Suprapubic skin (tissue), 4 donors: ENCODE measurements at regions not wholly inside any gene's neighbourhood (a gene's known extent, or its start where the extent isn't known, plus 50 kb on each side); places are given as distances from the start of the nearest gene placed in this dataset.

Experiments
- DNase-seq, 2 donors: peaks; one replicate each; pipeline ENCODE4 v3.0.0-alpha.2; 2019; ENCODE audit warnings: low spot score in 2 of 2
- H3K27ac ChIP-seq: fragments of 200-600 bp; sonication (generic); one replicate; pipeline ENCODE4 v1.5.1; 2019
- H3K27me3 ChIP-seq: fragments of 200-600 bp; sonication (generic); one replicate; pipeline ENCODE4 v1.5.1; 2019
- H3K36me3 ChIP-seq: fragments of 200-600 bp; sonication (generic); one replicate; pipeline ENCODE4 v1.5.1; 2019
- H3K4me1 ChIP-seq: fragments of 200-600 bp; sonication (generic); one replicate; pipeline ENCODE4 v1.5.1; 2019
- H3K4me3 ChIP-seq: fragments of 200-600 bp; sonication (generic); one replicate; pipeline ENCODE4 v1.5.1; 2019; ENCODE audit warnings: mild to moderate bottlenecking
- H3K9me3 ChIP-seq: fragments of 200-600 bp; sonication (generic); one replicate; pipeline ENCODE4 v1.5.1; 2019
- EP300 ChIP-seq: sonication (generic); formaldehyde crosslinking; IDR thresholded peaks from one replicate; pipeline ENCODE4 v1.6.1; 2017; ENCODE audit warnings: antibody characterized with exemption
- POLR2A ChIP-seq, 2 donors: fragments of 450-650 bp; IDR thresholded peaks; one replicate each; pipeline ENCODE4 v1.6.1; 2017; ENCODE audit warnings: antibody characterized with exemption in 2 of 2, mild to moderate bottlenecking in 2 of 2, moderate library complexity in 2 of 2
- POLR2AphosphoS5 ChIP-seq, 3 donors: sonication (generic); formaldehyde crosslinking; IDR thresholded peaks; one replicate each; pipeline ENCODE4 v1.6.1; 2017; ENCODE audit warnings: antibody characterized with exemption in 3 of 3
- WGBS: methylation state at CpG from one replicate; pipeline ENCODE4 v1.1.5; 2018; 5-methylcytosine and 5-hydroxymethylcytosine counted together
- TF ChIP-seq, protein P1 (sequence below), 2 donors: fragments of 200-600 bp in 1 of 2; fragments of 450-650 bp in 1 of 2; sonication (generic) in 1 of 2; IDR thresholded peaks; one replicate each; pipeline ENCODE4 v1.5.1; 2016 to 2019; ENCODE audit warnings: antibody characterized with exemption in 2 of 2, mild to moderate bottlenecking in 1 of 2, moderate library complexity in 1 of 2

- Histone ChIP-seq H3K4me3 (no peak overlapping the region), H3K4me1 (no peaks in the 10 kb centered on the region), H3K27ac (no peak overlapping the region), H3K9me3 (no peaks in the 10 kb centered on the region), H3K36me3 (no peaks in the 10 kb centered on the region), H3K27me3 (no peaks in the 10 kb centered on the region)
- TF ChIP-seq EP300: no peak
- TF ChIP-seq POLR2A (IDR thresholded peaks at IDR 0.05): no peak
- no peak for TF ChIP-seq POLR2AphosphoS5 (IDR thresholded peaks at IDR 0.05)
- TF ChIP-seq, protein P1, sequence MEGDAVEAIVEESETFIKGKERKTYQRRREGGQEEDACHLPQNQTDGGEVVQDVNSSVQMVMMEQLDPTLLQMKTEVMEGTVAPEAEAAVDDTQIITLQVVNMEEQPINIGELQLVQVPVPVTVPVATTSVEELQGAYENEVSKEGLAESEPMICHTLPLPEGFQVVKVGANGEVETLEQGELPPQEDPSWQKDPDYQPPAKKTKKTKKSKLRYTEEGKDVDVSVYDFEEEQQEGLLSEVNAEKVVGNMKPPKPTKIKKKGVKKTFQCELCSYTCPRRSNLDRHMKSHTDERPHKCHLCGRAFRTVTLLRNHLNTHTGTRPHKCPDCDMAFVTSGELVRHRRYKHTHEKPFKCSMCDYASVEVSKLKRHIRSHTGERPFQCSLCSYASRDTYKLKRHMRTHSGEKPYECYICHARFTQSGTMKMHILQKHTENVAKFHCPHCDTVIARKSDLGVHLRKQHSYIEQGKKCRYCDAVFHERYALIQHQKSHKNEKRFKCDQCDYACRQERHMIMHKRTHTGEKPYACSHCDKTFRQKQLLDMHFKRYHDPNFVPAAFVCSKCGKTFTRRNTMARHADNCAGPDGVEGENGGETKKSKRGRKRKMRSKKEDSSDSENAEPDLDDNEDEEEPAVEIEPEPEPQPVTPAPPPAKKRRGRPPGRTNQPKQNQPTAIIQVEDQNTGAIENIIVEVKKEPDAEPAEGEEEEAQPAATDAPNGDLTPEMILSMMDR (IDR thresholded peaks at IDR 0.05): no peak
- 43% methylated on average over 3 of the region's 3 CpGs for WGBS
- no peak for DNase-seq
Measured at GRCh38 chr2:215598376-215598975, 162.6 kb upstream of the FN1 start.

DNA sequence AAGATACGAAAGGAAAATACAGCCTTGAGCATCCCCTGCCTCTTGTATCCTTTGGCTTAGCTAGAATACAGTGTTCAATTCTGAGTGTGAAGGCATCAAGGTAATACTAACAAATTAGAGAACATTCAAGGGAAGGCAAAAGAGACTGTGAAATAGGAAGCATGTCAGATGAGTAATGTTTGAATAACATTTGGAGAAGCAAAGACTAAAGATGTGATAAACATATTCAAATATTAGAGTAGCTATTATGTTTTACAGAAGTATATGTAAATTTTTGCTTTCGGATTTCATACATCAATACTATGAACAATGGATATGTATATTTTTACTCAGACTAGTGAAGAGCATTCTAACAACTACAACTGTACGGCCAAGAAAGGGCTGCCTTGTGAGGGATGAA is 161.7 kb upstream of the FN1 start:
- whole genome bisulfite sequencing: 94% methylated on average over 3 of the region's 3 CpGs
- no peak for TF ChIP-seq POLR2A (IDR thresholded peaks at IDR 0.05)
- TF ChIP-seq, protein P1 (IDR thresholded peaks at IDR 0.05): no peak
- no peaks in the 10 kb centered on the region for H3K27me3 ChIP-seq
- H3K36me3 ChIP-seq: no peaks in the 10 kb centered on the region
- no peaks in the 10 kb centered on the region for H3K4me1 ChIP-seq
- no peaks in the 10 kb centered on the region for H3K9me3 ChIP-seq
- no peak overlapping the region for H3K4me3 ChIP-seq
- no peak overlapping the region for H3K27ac ChIP-seq
- DNase-seq: no peak

GRCh38 chr2:215594766-215595165 is 158.9 kb upstream of the FN1 start:
- 27% methylated on average over 2 of the region's 2 CpGs for WGBS
- no peak overlapping the region for H3K4me3 ChIP-seq

DNA sequence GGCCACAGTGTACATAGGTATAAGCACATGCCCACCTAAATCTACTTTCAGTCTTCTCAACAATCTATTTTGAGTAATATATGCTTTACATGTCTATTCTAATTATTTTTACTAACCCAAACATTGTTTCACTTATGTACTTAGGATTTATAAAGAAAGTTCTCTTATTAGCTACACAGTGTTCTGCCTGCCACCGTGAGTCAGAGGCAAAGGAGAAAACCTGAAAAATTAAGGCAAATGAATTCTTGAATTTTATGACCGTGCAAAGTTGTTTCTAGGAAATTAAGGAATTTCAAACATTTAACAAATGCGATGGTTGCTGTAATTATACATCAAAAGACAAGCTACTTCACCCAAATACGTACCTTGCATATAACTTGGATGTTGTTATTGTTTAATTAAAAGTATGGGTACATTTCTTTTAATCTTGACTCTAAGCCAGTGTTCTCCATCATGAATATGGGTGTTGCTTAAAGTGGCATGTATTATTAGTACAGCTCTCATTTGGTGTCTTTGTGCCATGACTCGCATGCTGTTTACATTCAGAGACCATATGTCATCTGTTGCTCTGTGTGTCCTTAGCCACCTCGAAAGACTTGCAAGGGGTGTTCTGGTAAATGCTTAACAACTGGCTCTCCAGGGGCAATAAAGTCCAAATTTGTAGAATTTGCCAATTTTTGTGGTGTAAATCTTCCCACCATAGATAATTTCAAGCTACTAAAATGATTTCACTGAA is 154.3 kb upstream of the FN1 start:
- no peaks in the 10 kb centered on the region for H3K9me3 ChIP-seq
- H3K4me1 ChIP-seq: no peaks in the 10 kb centered on the region
- no peaks in the 10 kb centered on the region for H3K36me3 ChIP-seq
- TF ChIP-seq POLR2A (IDR thresholded peaks at IDR 0.05): no peak
- TF ChIP-seq, protein P1 (IDR thresholded peaks at IDR 0.05): no peak
- TF ChIP-seq POLR2AphosphoS5 (IDR thresholded peaks at IDR 0.05): no peak
- no peak for TF ChIP-seq EP300
- H3K27ac ChIP-seq: no peak overlapping the region
- H3K4me3 ChIP-seq: no peak overlapping the region
- H3K27me3 ChIP-seq: no peaks in the 10 kb centered on the region
- 85% methylated on average over 6 of the region's 6 CpGs for WGBS
- DNase-seq: no peak

More at GRCh38 chr2:215594766-215595165, 158.9 kb upstream of the FN1 start:
- no peak overlapping the region for H3K27ac ChIP-seq
- no peaks in the 10 kb centered on the region for H3K9me3 ChIP-seq
- H3K4me1 ChIP-seq: no peaks in the 10 kb centered on the region
- TF ChIP-seq POLR2A (IDR thresholded peaks at IDR 0.05) (no peak), POLR2AphosphoS5 (IDR thresholded peaks at IDR 0.05) (no peak), EP300 (no peak)
- TF ChIP-seq, protein P1 (IDR thresholded peaks at IDR 0.05): no peak
- DNase-seq: no peak
- H3K36me3 ChIP-seq: no peaks in the 10 kb centered on the region
- H3K27me3 ChIP-seq: no peaks in the 10 kb centered on the region

DNA sequence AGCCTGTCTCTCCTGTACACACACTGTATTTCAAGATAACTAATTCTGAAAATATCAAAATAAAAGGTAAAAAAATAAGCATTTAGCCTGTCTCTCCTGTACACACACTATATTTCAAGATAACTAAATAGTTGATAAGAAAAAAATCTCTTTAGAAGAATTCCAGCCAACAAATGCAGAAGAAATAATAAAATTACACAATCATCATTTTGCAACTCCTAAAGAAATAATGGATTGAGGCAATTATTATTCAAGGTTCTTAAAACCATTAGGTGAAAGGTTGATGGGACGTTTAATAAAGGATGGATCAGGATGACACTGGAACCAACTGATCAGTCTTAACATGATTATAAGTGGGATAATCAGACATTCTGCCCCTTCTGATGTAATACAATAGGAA is 148.0 kb upstream of the FN1 start:
- WGBS: 61% methylated on average over 1 of the region's 1 CpG
- H3K4me1 ChIP-seq: peaks cover 6% of the 10 kb centered on the region
- no peak for DNase-seq
- no peak overlapping the region for H3K27ac ChIP-seq
- no peak overlapping the region for H3K4me3 ChIP-seq
- no peaks in the 10 kb centered on the region for H3K27me3 ChIP-seq
- H3K36me3 ChIP-seq: no peaks in the 10 kb centered on the region
- no peaks in the 10 kb centered on the region for H3K9me3 ChIP-seq
- no peak for TF ChIP-seq POLR2AphosphoS5 (IDR thresholded peaks at IDR 0.05)
- TF ChIP-seq, protein P1 (IDR thresholded peaks at IDR 0.05): no peak
- no peak for TF ChIP-seq POLR2A (IDR thresholded peaks at IDR 0.05)
- TF ChIP-seq EP300: no peak
